Caco-2 (cell line): ENCODE measurements at regions not wholly inside any gene's neighbourhood (a gene's known extent, or its start where the extent isn't known, plus 50 kb on each side); places are given as distances from the start of the nearest gene placed in this dataset.

Experiments
- BruUV-seq: library from RNA; stranded (reverse); fragments of 400-500 nt; replicated peaks from 2 replicates; lab custom pipeline; 2021; lab: Mats Ljungman, UMichigan
- CTCF ChIA-PET: fragments of 300-600 bp; sonication (Branson Sonifier 250); formaldehyde crosslinking; loops from one replicate; lab custom pipeline; 2022; ENCODE audit warnings: antibody characterized with exemption; lab: Charles Lee
- POLR2A ChIA-PET: fragments of 300-600 bp; sonication (Branson Sonifier 250); formaldehyde crosslinking; loops from one replicate; lab custom pipeline; 2022; ENCODE audit warnings: antibody characterized with exemption; lab: Charles Lee
- DNase-seq, 2 experiments: peaks; one replicate each; pipeline versions ENCODE4 v3.0.0 to v3.0.0-alpha.2; 2020 to 2022
- H3K27me3 ChIP-seq: replicated peaks from 2 replicates; pipeline ENCODE4 v1.6.0; 2011; ENCODE audit warnings: low read length; ENCODE audit not compliant: control insufficient read depth, insufficient read depth
- H3K36me3 ChIP-seq: 2 replicates; pipeline ENCODE4 v1.5.1; 2011; ENCODE audit warnings: low read length; ENCODE audit not compliant: control insufficient read depth, insufficient read depth
- H3K4me1 ChIP-seq: fragments of 250-450 bp; sonication (Bioruptor Pico); 2 replicates; pipeline ENCODE4 v1.5.1; 2020; ENCODE audit warnings: mild to moderate bottlenecking
- H3K4me3 ChIP-seq: 2 replicates; pipeline ENCODE4 v1.5.1; 2011; ENCODE audit warnings: low read depth, mild to moderate bottlenecking, control low read depth, low read length
- H3K9me3 ChIP-seq: fragments of 250-450 bp; sonication (Bioruptor Pico); 2 replicates; pipeline ENCODE4 v1.5.1; 2020; ENCODE audit warnings: mild to moderate bottlenecking, moderate library complexity
- H3K27ac Mint-ChIP-seq: one replicate; pipeline ENCODE4 v1.8.0; 2022; ENCODE audit warnings: mixed read lengths; ENCODE audit not compliant: unreplicated experiment
- H3K27me3 Mint-ChIP-seq: one replicate; pipeline ENCODE4 v1.8.0; 2022; ENCODE audit warnings: mixed read lengths; ENCODE audit not compliant: insufficient read depth, unreplicated experiment
- H3K36me3 Mint-ChIP-seq: one replicate; pipeline ENCODE4 v1.8.0; 2022; ENCODE audit warnings: mild to moderate bottlenecking, mixed read lengths; ENCODE audit not compliant: insufficient read depth, unreplicated experiment
- H3K4me1 Mint-ChIP-seq: one replicate; pipeline ENCODE4 v1.8.0; 2022; ENCODE audit warnings: low read depth, mixed read lengths; ENCODE audit not compliant: unreplicated experiment
- H3K4me3 Mint-ChIP-seq: one replicate; pipeline ENCODE4 v1.8.0; 2022; ENCODE audit warnings: mild to moderate bottlenecking, moderate library complexity, mixed read lengths; ENCODE audit not compliant: unreplicated experiment
- H3K9me3 Mint-ChIP-seq: one replicate; pipeline ENCODE4 v1.8.0; 2022; ENCODE audit warnings: mixed read lengths; ENCODE audit not compliant: unreplicated experiment
- intact Hi-C: fragments of 100-400 bp; cut with micrococcal nuclease; formaldehyde crosslinking; loops from one replicate; pipeline ENCODE4 v1.10.0; 2022; ENCODE audit not compliant: unreplicated experiment
- TF ChIP-seq, protein P1 (sequence below), 2 experiments: fragments of 200-600 bp in 1 of 2; IDR thresholded peaks; 1 replicate in 1 of 2; 2 replicates in 1 of 2; pipeline versions ENCODE4 v1.5.1 to v1.8.0; 2011 to 2022; ENCODE audit warnings: antibody characterized with exemption in 1 of 2, control low read depth in 1 of 2, inconsistent platforms in 1 of 2, low read depth in 1 of 2, low read length in 1 of 2, mild to moderate bottlenecking in 1 of 2, moderate library complexity in 1 of 2; ENCODE audit not compliant: insufficient read depth in 1 of 2, severe bottlenecking in 1 of 2, unreplicated experiment in 1 of 2

DNA sequence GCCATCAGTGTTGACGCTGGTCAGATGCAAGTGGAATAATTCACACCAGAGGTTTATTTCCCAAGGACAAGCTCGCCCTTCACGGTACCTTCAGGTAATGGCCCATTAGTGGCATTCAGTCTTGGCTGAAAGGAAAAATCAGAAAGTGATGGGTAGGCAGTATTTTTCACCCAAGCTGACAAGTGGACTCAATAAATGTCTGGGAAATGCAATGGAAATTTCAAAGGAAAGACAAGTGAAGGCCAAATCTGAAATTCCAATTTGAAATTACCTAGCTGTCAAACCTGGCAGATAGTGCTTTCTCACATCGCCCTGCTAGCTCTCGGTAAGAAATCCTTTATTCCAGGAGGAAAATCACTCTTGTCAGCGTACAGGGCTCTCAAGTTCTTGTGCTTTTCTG lies 413.5 kb downstream of the OCA2 start:
- no peaks in the 10 kb centered on the region for H3K27me3 Mint-ChIP-seq
- H3K9me3 Mint-ChIP-seq, result peaks cover 20% of the 10 kb centered on the region
- Histone ChIP-seq H3K4me3 (no peak overlapping the region), H3K9me3 (no peaks in the 10 kb centered on the region), H3K36me3 (no peaks in the 10 kb centered on the region), H3K27me3 (no peaks in the 10 kb centered on the region), H3K4me1 (no peaks in the 10 kb centered on the region)
- no peak for DNase-seq
- H3K27ac Mint-ChIP-seq, result no peak overlapping the region
- H3K4me1 Mint-ChIP-seq, result no peaks in the 10 kb centered on the region
- H3K36me3 Mint-ChIP-seq, result no peaks in the 10 kb centered on the region
- BruUV-seq, result no TSS peak
- TF ChIP-seq, protein P1, sequence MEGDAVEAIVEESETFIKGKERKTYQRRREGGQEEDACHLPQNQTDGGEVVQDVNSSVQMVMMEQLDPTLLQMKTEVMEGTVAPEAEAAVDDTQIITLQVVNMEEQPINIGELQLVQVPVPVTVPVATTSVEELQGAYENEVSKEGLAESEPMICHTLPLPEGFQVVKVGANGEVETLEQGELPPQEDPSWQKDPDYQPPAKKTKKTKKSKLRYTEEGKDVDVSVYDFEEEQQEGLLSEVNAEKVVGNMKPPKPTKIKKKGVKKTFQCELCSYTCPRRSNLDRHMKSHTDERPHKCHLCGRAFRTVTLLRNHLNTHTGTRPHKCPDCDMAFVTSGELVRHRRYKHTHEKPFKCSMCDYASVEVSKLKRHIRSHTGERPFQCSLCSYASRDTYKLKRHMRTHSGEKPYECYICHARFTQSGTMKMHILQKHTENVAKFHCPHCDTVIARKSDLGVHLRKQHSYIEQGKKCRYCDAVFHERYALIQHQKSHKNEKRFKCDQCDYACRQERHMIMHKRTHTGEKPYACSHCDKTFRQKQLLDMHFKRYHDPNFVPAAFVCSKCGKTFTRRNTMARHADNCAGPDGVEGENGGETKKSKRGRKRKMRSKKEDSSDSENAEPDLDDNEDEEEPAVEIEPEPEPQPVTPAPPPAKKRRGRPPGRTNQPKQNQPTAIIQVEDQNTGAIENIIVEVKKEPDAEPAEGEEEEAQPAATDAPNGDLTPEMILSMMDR (IDR thresholded peaks at IDR 0.05; ENCODE audit: insufficient read depth in 1 of 2, low read depth in 1 of 2, low read length in 1 of 2, severe bottlenecking in 1 of 2, unreplicated experiment in 1 of 2), result no peak
- intact Hi-C loops, result no loop called here
- CTCF ChIA-PET, result no interaction called here
- H3K4me3 Mint-ChIP-seq, result no peak overlapping the region
- POLR2A ChIA-PET, result no interaction called here

DNA sequence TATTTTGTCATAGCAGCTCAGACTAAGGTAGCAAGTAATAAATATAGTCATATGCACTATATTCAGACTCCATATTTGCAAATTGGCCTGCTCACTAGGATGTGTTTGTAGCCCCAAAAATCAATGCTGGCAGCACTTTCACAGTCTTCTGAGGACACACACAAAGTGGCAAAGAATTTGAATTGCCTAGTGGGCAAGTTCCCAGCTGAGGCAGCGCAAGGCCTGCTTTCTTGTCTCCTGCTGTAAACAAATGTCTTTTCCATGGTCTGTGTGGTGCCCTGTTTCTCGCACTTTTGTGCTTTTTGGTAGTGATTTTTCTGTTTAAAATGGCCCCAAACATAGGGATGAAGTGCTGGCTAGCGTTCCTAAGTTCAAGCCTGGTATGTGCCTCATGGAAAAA lies 416.0 kb downstream of the OCA2 start:
- BruUV-seq, result no TSS peak

DNA sequence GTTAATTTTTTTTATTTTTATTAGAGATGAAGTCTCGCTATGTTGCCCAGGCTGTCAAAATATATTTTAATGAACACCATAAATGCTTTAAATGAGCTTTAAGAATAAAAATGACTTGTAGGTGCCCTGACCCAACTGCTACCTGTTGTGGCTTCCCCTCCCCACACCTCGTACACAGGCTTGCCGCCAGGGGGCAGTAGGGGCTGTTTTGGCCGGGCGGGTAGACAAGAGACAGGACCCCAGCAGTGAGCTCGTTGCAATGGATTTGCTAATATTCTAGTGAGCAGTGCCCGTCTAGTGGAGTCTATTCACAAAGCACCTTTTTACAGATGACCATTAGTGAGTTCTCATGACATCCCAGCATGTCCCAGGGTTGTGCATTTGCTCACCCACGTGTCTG lies 418.1 kb downstream of the OCA2 start:
- Mint-ChIP-seq H3K27ac (no peak overlapping the region), H3K9me3 (peaks cover 7% of the 10 kb centered on the region), H3K36me3 (no peaks in the 10 kb centered on the region), H3K4me3 (no peak overlapping the region), H3K27me3 (no peaks in the 10 kb centered on the region), H3K4me1 (no peaks in the 10 kb centered on the region)
- no peaks in the 10 kb centered on the region for H3K9me3 ChIP-seq
- DNase-seq, result peak in 1 of 2 experiments; percentile 48
- no peaks in the 10 kb centered on the region for H3K27me3 ChIP-seq
- no peak overlapping the region for H3K4me3 ChIP-seq
- H3K4me1 ChIP-seq, result no peaks in the 10 kb centered on the region
- no TSS peak for BruUV-seq
- ChIA-PET CTCF (no interaction called here), POLR2A (no interaction called here)
- intact Hi-C loops, result no loop called here
- H3K36me3 ChIP-seq, result no peaks in the 10 kb centered on the region
- TF ChIP-seq, protein P1 (IDR thresholded peaks at IDR 0.05; ENCODE audit: insufficient read depth in 1 of 2, low read depth in 1 of 2, low read length in 1 of 2, severe bottlenecking in 1 of 2, unreplicated experiment in 1 of 2), result peak; percentile 4 to 28

More for the DNA sequence above, 416.0 kb downstream of the OCA2 start:
- Histone ChIP-seq H3K4me1 (no peaks in the 10 kb centered on the region), H3K27me3 (no peaks in the 10 kb centered on the region), H3K4me3 (no peak overlapping the region), H3K36me3 (no peaks in the 10 kb centered on the region), H3K9me3 (no peaks in the 10 kb centered on the region)
- Mint-ChIP-seq H3K4me1 (no peaks in the 10 kb centered on the region), H3K4me3 (no peak overlapping the region), H3K27me3 (no peaks in the 10 kb centered on the region), H3K9me3 (peaks cover 7% of the 10 kb centered on the region), H3K36me3 (no peaks in the 10 kb centered on the region), H3K27ac (no peak overlapping the region)
- intact Hi-C loops, result no loop called here
- ChIA-PET POLR2A (no interaction called here), CTCF (no interaction called here)
- DNase-seq, result no peak
- TF ChIP-seq, protein P1 (IDR thresholded peaks at IDR 0.05; ENCODE audit: insufficient read depth in 1 of 2, low read depth in 1 of 2, low read length in 1 of 2, severe bottlenecking in 1 of 2, unreplicated experiment in 1 of 2), result no peak
